NCI-H128 (cell line): ENCODE measurements at regions not wholly inside any gene's neighbourhood (a gene's known extent, or its start where the extent isn't known, plus 50 kb on each side); places are given as distances from the start of the nearest gene placed in this dataset.

ENCODE experiments used
- DNase-seq: peaks from one replicate; lab custom pipeline; 2025; ENCODE audit not compliant: unreplicated experiment; lab: John Stamatoyannopoulos, UW

DNA sequence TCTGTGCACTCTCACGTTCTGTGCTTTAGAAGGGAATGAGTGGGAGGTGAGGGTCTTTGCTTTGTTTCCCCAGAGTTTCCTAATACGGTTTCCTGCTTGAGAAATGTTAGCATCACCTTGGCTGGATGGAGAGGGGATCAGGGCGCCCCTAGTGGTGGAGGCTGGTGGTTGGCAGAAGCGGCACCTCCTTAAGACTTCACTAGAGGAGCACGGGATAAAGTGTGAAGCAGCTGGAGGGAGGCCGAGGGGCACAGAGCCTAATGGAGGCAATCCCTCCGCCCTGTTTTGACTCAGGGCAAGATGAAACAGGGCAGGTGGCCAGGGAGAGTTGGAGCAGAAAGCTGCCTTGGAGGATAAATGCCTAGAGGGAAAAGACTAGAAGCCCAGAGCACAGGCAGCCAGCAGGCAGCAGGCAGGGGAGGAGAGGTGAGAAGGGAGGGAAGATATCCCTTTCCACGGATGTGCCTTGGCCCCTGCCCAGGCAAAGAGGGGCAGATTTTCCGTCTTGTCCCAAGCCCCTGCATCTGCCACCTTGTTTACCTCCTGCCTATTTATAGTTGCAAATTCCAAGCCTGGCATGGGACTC lies 56.0 kb upstream of the BTRC start:
- DNase-seq = no peak

DNA sequence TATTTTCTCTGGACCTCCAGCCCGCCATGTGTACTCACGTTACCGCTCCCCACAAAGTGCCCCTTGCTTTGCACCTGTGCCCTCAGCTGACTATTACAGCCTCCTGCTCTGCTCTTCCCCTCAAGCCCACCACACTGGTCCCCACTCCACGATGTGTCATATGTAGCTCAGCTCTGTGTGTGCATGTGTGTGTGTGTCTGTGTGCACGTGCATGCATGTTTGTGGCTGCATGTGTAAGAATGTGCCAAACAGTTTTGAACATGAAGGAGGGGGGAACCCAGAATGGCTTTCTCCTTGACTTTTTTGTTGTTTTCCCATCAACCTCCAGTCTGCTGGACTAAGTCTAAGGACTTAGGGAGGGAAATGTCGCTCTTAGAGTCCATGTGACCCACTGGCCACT lies 54.8 kb upstream of the BTRC start:
- no peak for DNase-seq

DNA sequence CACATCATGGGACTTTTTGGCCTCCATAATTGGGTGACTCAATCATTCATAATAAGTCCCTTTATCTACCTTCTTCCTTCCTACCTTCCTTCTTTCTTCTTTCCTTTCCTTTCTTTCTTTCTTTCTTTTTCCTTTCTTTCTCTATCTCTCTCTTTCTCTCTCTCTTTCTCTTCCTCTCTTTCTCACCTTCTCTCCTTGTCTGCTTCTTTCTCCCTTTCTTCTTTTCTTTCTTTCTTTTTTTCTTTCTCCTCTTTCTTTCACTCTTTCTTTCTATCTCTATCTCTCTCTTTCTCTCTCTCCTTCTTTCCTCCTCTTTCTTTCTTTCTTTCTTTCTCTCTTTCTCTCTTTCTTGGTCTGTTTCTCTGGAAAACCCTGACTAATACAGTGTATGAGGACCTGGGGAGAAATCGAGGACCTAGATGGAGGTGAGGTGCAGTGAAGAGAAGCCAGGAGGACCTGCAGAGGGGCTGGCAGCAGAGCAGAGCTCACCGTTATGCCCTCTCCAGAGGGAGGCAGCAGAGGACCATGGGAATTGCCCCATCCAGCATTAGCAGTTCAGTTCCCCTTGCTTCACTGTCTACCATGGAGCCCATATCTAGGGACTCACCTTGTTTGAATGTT lies 52.7 kb upstream of the BTRC start:
- no peak for DNase-seq

DNA sequence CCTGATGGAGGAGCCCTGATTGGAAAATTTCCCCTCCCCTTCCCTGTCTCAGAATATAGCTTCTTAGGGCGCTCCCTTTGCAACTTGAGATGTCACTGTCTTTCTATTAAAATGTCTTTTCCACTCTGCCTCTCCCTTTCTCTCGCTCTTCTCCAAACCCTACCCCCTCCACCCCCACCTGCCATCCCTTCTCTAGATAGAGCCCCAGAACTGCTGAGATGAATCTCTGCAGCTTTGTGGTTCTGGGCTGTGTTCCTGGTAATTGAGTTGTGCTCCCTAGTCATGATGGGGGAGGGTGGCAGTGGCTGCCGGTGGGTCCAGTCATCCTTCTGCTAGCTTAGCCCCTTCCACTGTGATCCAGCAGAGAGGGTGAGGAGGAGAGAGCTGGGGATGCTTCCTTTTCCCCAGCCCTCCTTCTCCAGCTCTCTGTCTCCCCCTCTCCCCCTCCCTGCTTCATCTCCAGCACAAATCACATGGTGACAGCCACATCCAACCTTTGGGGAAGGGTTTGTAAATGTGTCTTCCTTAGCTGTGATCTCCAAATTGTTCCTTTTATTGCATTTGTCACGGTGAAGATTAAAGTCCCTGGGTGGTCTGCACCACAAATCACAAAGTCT lies 50.8 kb upstream of the BTRC start:
- no peak for DNase-seq
